ENCODE measurements at regions not wholly inside any gene's neighbourhood (a gene's known extent, or its start where the extent isn't known, plus 50 kb on each side); places are given as distances from the start of the nearest gene placed in this dataset.

- Mint-ChIP-seq H3K4me3 (no peak overlapping the region), H3K9me3 (peaks cover 3 to 12% of the 10 kb centered on the region in 2 donors), H3K27me3 (ENCODE audit: low read depth) (no peaks in the 10 kb centered on the region), H3K4me1 (ENCODE audit: low read depth) (no peaks in the 10 kb centered on the region), H3K36me3 (ENCODE audit: insufficient read depth in 2 of 2) (no peaks in the 10 kb centered on the region), H3K27ac (no peak overlapping the region)
- no peak for DNase-seq
- ATAC-seq (replicated peaks in 1 of 2), result no peak
Observed at GRCh38 chr14:98731286-98731685, 540.7 kb downstream of the BCL11B start.

DNA sequence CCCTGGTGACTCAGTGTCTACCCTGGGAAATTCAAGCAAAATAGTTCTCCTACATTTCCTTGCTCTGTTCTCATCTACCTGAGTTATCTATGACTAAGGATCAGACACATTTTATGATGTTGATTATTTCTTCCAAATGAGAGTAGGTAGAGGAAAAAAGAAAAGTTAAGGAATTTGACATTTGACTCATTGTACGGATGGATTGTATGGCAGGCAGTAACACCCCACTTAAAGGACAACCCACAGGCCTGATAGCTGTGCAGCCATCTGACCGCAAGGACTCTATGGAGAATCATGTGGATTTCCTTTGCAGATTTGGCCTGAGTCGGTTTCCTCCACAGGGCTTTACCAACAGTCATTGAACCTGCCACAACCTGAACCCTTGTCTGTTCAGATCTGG is 540.3 kb downstream of the BCL11B start:
- Mint-ChIP-seq H3K4me3 (no peak overlapping the region), H3K4me1 (ENCODE audit: low read depth) (no peaks in the 10 kb centered on the region), H3K27ac (no peak overlapping the region), H3K27me3 (ENCODE audit: low read depth) (no peaks in the 10 kb centered on the region), H3K9me3 (peaks cover 3 to 12% of the 10 kb centered on the region in 2 donors), H3K36me3 (ENCODE audit: insufficient read depth in 2 of 2) (no peaks in the 10 kb centered on the region)
- ATAC-seq (replicated peaks in 1 of 2) (no peak), DNase-seq (no peak)

- Mint-ChIP-seq H3K9me3 (peaks cover 3 to 12% of the 10 kb centered on the region in 2 donors), H3K4me1 (ENCODE audit: low read depth) (no peaks in the 10 kb centered on the region), H3K36me3 (ENCODE audit: insufficient read depth in 2 of 2) (no peaks in the 10 kb centered on the region), H3K4me3 (no peak overlapping the region), H3K27ac (no peak overlapping the region), H3K27me3 (ENCODE audit: low read depth) (no peaks in the 10 kb centered on the region)
- ATAC-seq (replicated peaks in 1 of 2), result no peak
- DNase-seq, result no peak
Observed at GRCh38 chr14:98733536-98733935, 538.5 kb downstream of the BCL11B start.

- no peak for DNase-seq
- no peak for ATAC-seq (replicated peaks in 1 of 2)
- Mint-ChIP-seq H3K4me1 (ENCODE audit: low read depth) (no peaks in the 10 kb centered on the region), H3K36me3 (ENCODE audit: insufficient read depth in 2 of 2) (no peaks in the 10 kb centered on the region), H3K27me3 (ENCODE audit: low read depth) (no peaks in the 10 kb centered on the region), H3K4me3 (no peak overlapping the region), H3K27ac (no peak overlapping the region), H3K9me3 (peaks cover 3 to 12% of the 10 kb centered on the region in 2 donors)
Observed at GRCh38 chr14:98736701-98737338, 535.2 kb downstream of the BCL11B start.

DNA sequence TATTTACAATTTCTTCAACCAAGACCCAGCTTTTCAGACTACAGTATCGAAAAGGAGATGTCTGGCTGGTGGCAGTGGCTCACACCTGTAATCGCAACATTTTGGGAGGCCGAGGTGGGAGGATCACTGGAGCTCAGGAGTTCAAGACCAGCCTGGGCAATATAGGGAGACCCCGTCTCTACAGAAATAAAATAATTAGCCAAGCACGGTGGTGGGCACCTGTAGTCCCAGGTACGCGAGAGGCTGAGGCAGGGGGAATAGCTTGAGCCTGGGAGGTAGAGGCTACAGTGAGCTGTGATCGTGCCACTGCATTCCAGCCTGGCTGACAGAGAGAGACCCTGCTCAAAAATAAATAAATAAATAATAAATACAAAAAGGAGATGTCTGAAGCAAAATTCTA is 530.5 kb downstream of the BCL11B start:
- Mint-ChIP-seq H3K36me3 (ENCODE audit: insufficient read depth in 2 of 2) (no peaks in the 10 kb centered on the region), H3K27me3 (ENCODE audit: low read depth) (no peaks in the 10 kb centered on the region), H3K9me3 (no peaks in the 10 kb centered on the region), H3K4me3 (no peak overlapping the region), H3K4me1 (ENCODE audit: low read depth) (peaks cover 5% of the 10 kb centered on the region), H3K27ac (no peak overlapping the region)
- ATAC-seq (replicated peaks in 1 of 2), result no peak
- DNase-seq, result no peak

GRCh38 chr14:98742001-98742400 is 530.0 kb downstream of the BCL11B start:
- H3K27me3 Mint-ChIP-seq (ENCODE audit: low read depth), result no peaks in the 10 kb centered on the region
- H3K4me3 Mint-ChIP-seq, result no peak overlapping the region
- H3K36me3 Mint-ChIP-seq (ENCODE audit: insufficient read depth in 2 of 2), result no peaks in the 10 kb centered on the region
- DNase-seq (no peak), ATAC-seq (replicated peaks in 1 of 2) (no peak)
- peaks cover 5% of the 10 kb centered on the region for H3K4me1 Mint-ChIP-seq (ENCODE audit: low read depth)
- H3K9me3 Mint-ChIP-seq, result no peaks in the 10 kb centered on the region
- H3K27ac Mint-ChIP-seq, result no peak overlapping the region

- H3K27ac Mint-ChIP-seq, result no peak overlapping the region
- no peaks in the 10 kb centered on the region for H3K27me3 Mint-ChIP-seq (ENCODE audit: low read depth)
- H3K4me3 Mint-ChIP-seq, result no peak overlapping the region
- H3K4me1 Mint-ChIP-seq (ENCODE audit: low read depth), result peaks cover 5% of the 10 kb centered on the region
- DNase-seq (no peak), ATAC-seq (replicated peaks in 1 of 2) (no peak)
- H3K36me3 Mint-ChIP-seq (ENCODE audit: insufficient read depth in 2 of 2), result no peaks in the 10 kb centered on the region
- H3K9me3 Mint-ChIP-seq, result no peaks in the 10 kb centered on the region
Observed at GRCh38 chr14:98743536-98743935, 528.5 kb downstream of the BCL11B start.

- Mint-ChIP-seq H3K27me3 (ENCODE audit: low read depth) (no peaks in the 10 kb centered on the region), H3K36me3 (ENCODE audit: insufficient read depth in 2 of 2) (no peaks in the 10 kb centered on the region), H3K9me3 (peaks cover 0 to 3% of the 10 kb centered on the region in 2 donors), H3K27ac (no peak overlapping the region), H3K4me1 (ENCODE audit: low read depth) (peaks cover 3% of the 10 kb centered on the region), H3K4me3 (no peak overlapping the region)
- DNase-seq, result no peak
- no peak for ATAC-seq (replicated peaks in 1 of 2)
Observed at GRCh38 chr14:98748966-98749365, 523.0 kb downstream of the BCL11B start.

DNA sequence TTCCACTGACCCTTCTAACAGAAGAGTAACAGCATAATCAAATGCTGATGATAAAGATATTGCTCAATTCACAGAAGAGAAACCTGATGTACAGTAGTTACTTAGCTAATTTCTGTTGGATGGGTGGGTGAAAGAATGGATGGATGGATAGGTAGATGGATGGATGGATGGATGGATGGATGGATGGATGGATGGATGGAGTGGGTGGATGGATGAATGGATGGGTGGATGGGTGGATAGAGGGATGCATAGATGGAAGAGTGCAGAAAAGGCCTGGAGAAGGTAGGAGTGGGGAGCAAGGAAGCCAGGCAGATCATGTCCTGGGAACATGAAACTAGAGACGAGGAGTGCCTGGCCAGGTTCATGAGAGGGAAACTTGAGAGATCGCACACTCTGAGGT is 520.9 kb downstream of the BCL11B start:
- H3K4me3 Mint-ChIP-seq, result no peak overlapping the region
- H3K36me3 Mint-ChIP-seq (ENCODE audit: insufficient read depth in 2 of 2), result peaks cover 8 to 11% of the 10 kb centered on the region in 2 donors
- ATAC-seq (replicated peaks in 1 of 2), result no peak

GRCh38 chr14:98752660-98753059 is 519.3 kb downstream of the BCL11B start:
- Mint-ChIP-seq H3K27me3 (ENCODE audit: low read depth) (no peaks in the 10 kb centered on the region), H3K4me1 (ENCODE audit: low read depth) (peaks cover 9% of the 10 kb centered on the region), H3K27ac (no peak overlapping the region), H3K4me3 (no peak overlapping the region), H3K9me3 (peaks cover 6 to 11% of the 10 kb centered on the region in 2 donors), H3K36me3 (ENCODE audit: insufficient read depth in 2 of 2) (peaks cover 8 to 11% of the 10 kb centered on the region in 2 donors)
- no peak for DNase-seq
- ATAC-seq (replicated peaks in 1 of 2), result no peak

More for the DNA sequence above, 520.9 kb downstream of the BCL11B start:
- H3K27ac Mint-ChIP-seq, result no peak overlapping the region
- H3K27me3 Mint-ChIP-seq (ENCODE audit: low read depth), result no peaks in the 10 kb centered on the region
- H3K9me3 Mint-ChIP-seq, result peaks cover 6 to 11% of the 10 kb centered on the region in 2 donors
- H3K4me1 Mint-ChIP-seq (ENCODE audit: low read depth), result peaks cover 9% of the 10 kb centered on the region
- DNase-seq, result no peak

DNA sequence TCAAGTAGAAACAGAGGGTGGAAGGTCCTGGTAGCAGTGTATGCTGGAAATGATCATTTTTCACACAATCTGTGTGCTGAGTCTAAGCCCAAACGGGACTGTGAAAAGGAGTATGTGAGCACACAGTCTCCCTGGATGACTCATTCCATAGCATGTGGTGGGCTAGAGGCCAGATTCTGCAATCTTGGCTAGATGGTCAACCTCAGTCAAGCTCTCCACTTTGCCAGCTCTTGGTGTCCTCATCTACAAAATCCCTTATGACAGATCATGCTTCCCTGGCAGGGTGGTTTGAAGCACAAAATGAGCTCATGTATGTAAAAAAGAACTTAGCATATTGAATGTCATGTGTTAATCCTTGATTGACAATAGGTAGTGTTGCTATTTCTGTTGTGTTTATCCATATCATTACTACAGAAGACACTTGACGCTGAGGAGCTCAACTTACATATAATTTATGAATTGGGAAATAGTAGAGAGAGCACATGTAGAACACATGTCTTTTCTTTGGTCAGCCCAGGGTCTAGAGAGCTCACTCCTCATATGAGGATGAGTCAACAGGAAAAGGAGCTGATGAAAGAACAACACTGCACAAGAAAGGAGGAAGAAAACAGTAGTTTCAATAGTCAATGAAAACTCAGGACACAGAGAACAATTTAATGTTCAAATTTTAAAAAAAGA is 517.5 kb downstream of the BCL11B start:
- peak overlapping the region in 1 of 2 donors; percentile 13 for H3K4me3 Mint-ChIP-seq
- H3K27ac Mint-ChIP-seq, result peak overlapping the region; percentile 83
- H3K4me1 Mint-ChIP-seq (ENCODE audit: low read depth), result peaks cover 9% of the 10 kb centered on the region
- ATAC-seq (replicated peaks in 1 of 2) (peak; percentile 29 to 56), DNase-seq (peak in 1 of 2 donors; percentile 3)
- H3K9me3 Mint-ChIP-seq, result peaks cover 6 to 11% of the 10 kb centered on the region in 2 donors
- no peaks in the 10 kb centered on the region for H3K27me3 Mint-ChIP-seq (ENCODE audit: low read depth)
- H3K36me3 Mint-ChIP-seq (ENCODE audit: insufficient read depth in 2 of 2), result peaks cover 8 to 12% of the 10 kb centered on the region in 2 donors

DNA sequence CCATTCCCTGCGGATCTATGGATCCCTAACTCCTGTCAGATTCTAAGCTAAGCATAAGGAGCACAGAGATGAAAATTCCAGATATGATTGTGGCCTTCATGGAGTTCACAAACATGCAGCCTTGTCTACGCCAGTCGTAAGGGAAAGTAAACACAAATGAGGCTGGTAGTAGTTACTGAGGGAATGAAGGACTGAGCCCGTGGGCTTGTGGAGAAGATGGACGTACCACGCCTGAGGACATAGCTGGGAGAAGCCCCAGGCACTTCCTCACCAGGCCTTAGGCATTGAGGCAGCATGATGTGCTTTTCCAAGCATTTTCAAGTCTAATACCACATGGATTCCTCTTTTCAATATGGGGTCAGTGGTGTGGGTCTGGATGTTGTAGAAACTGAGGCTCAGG is 515.2 kb downstream of the BCL11B start:
- Mint-ChIP-seq H3K9me3 (peaks cover 6 to 11% of the 10 kb centered on the region in 2 donors), H3K36me3 (ENCODE audit: insufficient read depth in 2 of 2) (peaks cover 8 to 12% of the 10 kb centered on the region in 2 donors), H3K27me3 (ENCODE audit: low read depth) (no peaks in the 10 kb centered on the region), H3K27ac (no peak overlapping the region), H3K4me1 (ENCODE audit: low read depth) (peaks cover 18% of the 10 kb centered on the region), H3K4me3 (no peak overlapping the region)
- no peak for ATAC-seq (replicated peaks in 1 of 2)
- DNase-seq, result no peak

- Mint-ChIP-seq H3K4me3 (no peak overlapping the region), H3K9me3 (peaks cover 10 to 11% of the 10 kb centered on the region in 2 donors), H3K4me1 (ENCODE audit: low read depth) (peaks cover 18% of the 10 kb centered on the region), H3K27me3 (ENCODE audit: low read depth) (no peaks in the 10 kb centered on the region), H3K36me3 (ENCODE audit: insufficient read depth in 2 of 2) (peaks cover 12 to 23% of the 10 kb centered on the region in 2 donors), H3K27ac (no peak overlapping the region)
- no peak for ATAC-seq (replicated peaks in 1 of 2)
- no peak for DNase-seq
Observed at GRCh38 chr14:98758440-98758839, 513.6 kb downstream of the BCL11B start.
